Suprapubic skin (tissue), 4 donors: ENCODE measurements at regions not wholly inside any gene's neighbourhood (a gene's known extent, or its start where the extent isn't known, plus 50 kb on each side); places are given as distances from the start of the nearest gene placed in this dataset.

Experiments used
- CTCF ChIP-seq, 2 donors: fragments of 200-600 bp in 1 of 2; fragments of 450-650 bp in 1 of 2; sonication (generic) in 1 of 2; IDR thresholded peaks; one replicate each; pipeline ENCODE4 v1.5.1; 2016 to 2019; ENCODE audit warnings: antibody characterized with exemption in 2 of 2, mild to moderate bottlenecking in 1 of 2, moderate library complexity in 1 of 2
- EP300 ChIP-seq: sonication (generic); formaldehyde crosslinking; IDR thresholded peaks from one replicate; pipeline ENCODE4 v1.6.1; 2017; ENCODE audit warnings: antibody characterized with exemption
- POLR2A ChIP-seq, 2 donors: fragments of 450-650 bp; IDR thresholded peaks; one replicate each; pipeline ENCODE4 v1.6.1; 2017; ENCODE audit warnings: antibody characterized with exemption in 2 of 2, mild to moderate bottlenecking in 2 of 2, moderate library complexity in 2 of 2
- POLR2AphosphoS5 ChIP-seq, 3 donors: sonication (generic); formaldehyde crosslinking; IDR thresholded peaks; one replicate each; pipeline ENCODE4 v1.6.1; 2017; ENCODE audit warnings: antibody characterized with exemption in 3 of 3

- no peak for TF ChIP-seq POLR2A (IDR thresholded peaks at IDR 0.05)
- TF ChIP-seq CTCF (IDR thresholded peaks at IDR 0.05) = no peak
- TF ChIP-seq EP300 = no peak
- no peak for TF ChIP-seq POLR2AphosphoS5 (IDR thresholded peaks at IDR 0.05)
Measured at GRCh38 chr9:129394886-129395279, 216.8 kb upstream of the IER5L start.
